Astrocyte (in vitro differentiated cells and primary cell): ENCODE measurements at regions not wholly inside any gene's neighbourhood (a gene's known extent, or its start where the extent isn't known, plus 50 kb on each side); places are given as distances from the start of the nearest gene placed in this dataset.

Source experiments
- DNase-seq: peaks from one replicate; pipeline ENCODE4 v3.0.0-alpha.2; 2010; ENCODE audit warnings: low read depth
- FAIRE-seq: peaks from 2 replicates; lab custom pipeline; 2011; peaks lifted over from hg19 to GRCh38; lab: Jason Lieb, UNC
- H2AFZ ChIP-seq: 2 replicates; pipeline ENCODE4 v1.6.0; 2012; ENCODE audit warnings: low read depth, low read length, inconsistent platforms
- H3K27ac ChIP-seq: 2 replicates; pipeline ENCODE4 v1.5.1; 2011; ENCODE audit warnings: low read depth, low read length, inconsistent platforms
- H3K27me3 ChIP-seq: 2 replicates; pipeline ENCODE4 v1.6.0; 2011; ENCODE audit warnings: low read length, inconsistent platforms; ENCODE audit not compliant: insufficient read depth
- H3K36me3 ChIP-seq: 2 replicates; pipeline ENCODE4 v1.5.1; 2011; ENCODE audit warnings: low read length, inconsistent platforms; ENCODE audit not compliant: insufficient read depth
- H3K4me1 ChIP-seq: 2 replicates; pipeline ENCODE4 v1.5.1; 2011; ENCODE audit warnings: low read length, inconsistent platforms; ENCODE audit not compliant: insufficient read depth
- H3K4me2 ChIP-seq: 2 replicates; pipeline ENCODE4 v1.6.0; 2012; ENCODE audit warnings: low read length, inconsistent platforms
- H3K4me3 ChIP-seq: 2 replicates; pipeline ENCODE4 v1.5.1; 2011; ENCODE audit warnings: low read depth, mild to moderate bottlenecking, low read length, inconsistent platforms; ENCODE audit not compliant: insufficient read depth
- H3K79me2 ChIP-seq: 2 replicates; pipeline ENCODE4 v1.6.0; 2012; ENCODE audit warnings: mild to moderate bottlenecking, low read length, inconsistent platforms; ENCODE audit not compliant: insufficient read depth
- H3K9ac ChIP-seq: 2 replicates; pipeline ENCODE4 v1.6.0; 2012; ENCODE audit warnings: mild to moderate bottlenecking, low read length, inconsistent platforms
- H3K9me3 ChIP-seq: 2 replicates; pipeline ENCODE4 v1.5.1; 2012; ENCODE audit warnings: low read depth, mild to moderate bottlenecking, low read length, inconsistent platforms; ENCODE audit not compliant: insufficient read depth
- H4K20me1 ChIP-seq: 2 replicates; pipeline ENCODE4 v1.6.0; 2012; ENCODE audit warnings: low read length, inconsistent platforms; ENCODE audit not compliant: insufficient read depth
- H3K27ac Mint-ChIP-seq: one replicate; pipeline ENCODE4 v1.8.0; 2021; ENCODE audit warnings: mild to moderate bottlenecking, mixed read lengths; ENCODE audit not compliant: unreplicated experiment
- H3K27me3 Mint-ChIP-seq: one replicate; pipeline ENCODE4 v1.8.0; 2021; ENCODE audit warnings: low read depth, mixed read lengths; ENCODE audit not compliant: unreplicated experiment
- H3K36me3 Mint-ChIP-seq: one replicate; pipeline ENCODE4 v1.8.0; 2021; ENCODE audit warnings: low read depth, mixed read lengths; ENCODE audit not compliant: unreplicated experiment
- H3K4me1 Mint-ChIP-seq: one replicate; pipeline ENCODE4 v1.8.0; 2021; ENCODE audit warnings: low read depth, mixed read lengths; ENCODE audit not compliant: unreplicated experiment
- H3K4me3 Mint-ChIP-seq: one replicate; pipeline ENCODE4 v1.8.0; 2021; ENCODE audit warnings: mild to moderate bottlenecking, moderate library complexity, mixed read lengths; ENCODE audit not compliant: unreplicated experiment
- H3K9me3 Mint-ChIP-seq: one replicate; pipeline ENCODE4 v1.8.0; 2021; ENCODE audit warnings: mild to moderate bottlenecking, mixed read lengths; ENCODE audit not compliant: unreplicated experiment
- CTCF ChIP-seq: IDR thresholded peaks from 2 replicates; pipeline ENCODE4 v1.5.1; 2011; ENCODE audit warnings: low read depth, mild to moderate bottlenecking, inconsistent platforms, low read length, moderate library complexity; ENCODE audit not compliant: insufficient read depth
- EZH2 ChIP-seq: IDR thresholded peaks from 2 replicates; pipeline ENCODE4 v1.6.1; 2012; ENCODE audit warnings: mild to moderate bottlenecking, low read length, inconsistent platforms; ENCODE audit not compliant: insufficient read depth

GRCh38 chr22:49327411-49328117 lies 500.1 kb downstream of the BRD1 start:
- Mint-ChIP-seq H3K27me3 (peaks cover 48% of the 10 kb centered on the region), H3K4me1 (no peaks in the 10 kb centered on the region), H3K36me3 (no peaks in the 10 kb centered on the region), H3K9me3 (peaks cover 11% of the 10 kb centered on the region), H3K27ac (no peak overlapping the region), H3K4me3 (no peak overlapping the region)
- H3K27ac ChIP-seq = no peak overlapping the region
- H2AFZ ChIP-seq = no peak overlapping the region
- H3K4me1 ChIP-seq = no peaks in the 10 kb centered on the region
- FAIRE-seq (no peak), DNase-seq (no peak)
- H4K20me1 ChIP-seq = no peaks in the 10 kb centered on the region
- H3K9me3 ChIP-seq = peaks cover 11% of the 10 kb centered on the region
- no peaks in the 10 kb centered on the region for H3K36me3 ChIP-seq
- H3K27me3 ChIP-seq = no peaks in the 10 kb centered on the region
- no peak overlapping the region for H3K4me3 ChIP-seq
- H3K4me2 ChIP-seq = no peak overlapping the region
- TF ChIP-seq CTCF = no peak
- no peak for TF ChIP-seq EZH2
- H3K79me2 ChIP-seq = no peaks in the 10 kb centered on the region
- H3K9ac ChIP-seq = no peak overlapping the region

DNA sequence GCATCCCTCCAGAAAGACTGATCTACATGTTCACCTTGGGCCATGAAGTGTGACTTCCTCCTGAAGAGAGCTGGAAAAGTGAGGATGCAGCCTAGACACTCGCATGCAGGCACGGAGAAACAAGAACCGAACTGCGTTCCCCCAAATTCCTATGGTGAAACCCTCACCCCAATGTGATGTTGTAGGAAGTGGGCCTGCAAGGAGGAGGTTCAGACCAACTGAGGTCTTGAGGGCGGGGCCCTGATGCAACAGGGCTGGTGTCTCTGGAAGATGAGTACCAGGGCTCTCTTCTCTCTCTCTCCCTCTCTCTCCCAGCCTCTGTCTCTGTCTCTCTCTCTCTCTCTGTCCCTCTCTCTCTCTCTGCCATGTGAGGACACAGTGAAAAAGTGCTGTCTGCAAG lies 501.1 kb downstream of the BRD1 start:
- H3K4me3 Mint-ChIP-seq = no peak overlapping the region
- H3K27ac Mint-ChIP-seq = no peak overlapping the region
- H3K4me2 ChIP-seq = no peak overlapping the region
- no peak overlapping the region for H3K9ac ChIP-seq
- no peak for TF ChIP-seq CTCF
- no peak for TF ChIP-seq EZH2
- FAIRE-seq (no peak), DNase-seq (no peak)
- H3K79me2 ChIP-seq = no peaks in the 10 kb centered on the region
- H4K20me1 ChIP-seq = no peaks in the 10 kb centered on the region
- no peaks in the 10 kb centered on the region for H3K4me1 ChIP-seq
- H3K9me3 ChIP-seq = peaks cover 8% of the 10 kb centered on the region
- H3K36me3 ChIP-seq = no peaks in the 10 kb centered on the region
- H3K9me3 Mint-ChIP-seq = peaks cover 11% of the 10 kb centered on the region
- H3K4me3 ChIP-seq = no peak overlapping the region
- no peaks in the 10 kb centered on the region for H3K4me1 Mint-ChIP-seq
- H3K27me3 Mint-ChIP-seq = peaks cover 47% of the 10 kb centered on the region
- no peak overlapping the region for H3K27ac ChIP-seq
- no peaks in the 10 kb centered on the region for H3K36me3 Mint-ChIP-seq
- no peak overlapping the region for H2AFZ ChIP-seq
- no peaks in the 10 kb centered on the region for H3K27me3 ChIP-seq
